Right renal cortex interstitium (tissue), 3 donors: ENCODE measurements at regions not wholly inside any gene's neighbourhood (a gene's known extent, or its start where the extent isn't known, plus 50 kb on each side); places are given as distances from the start of the nearest gene placed in this dataset.
A peak's percentile ranks its signal among the peaks of the same experiment; 100 is the strongest.

Source experiments
- DNase-seq, 3 donors: peaks; one replicate each; pipeline ENCODE4 v3.0.0-alpha.2; 2013; ENCODE audit warnings: low read depth in 3 of 3, low spot score in 2 of 3

DNA sequence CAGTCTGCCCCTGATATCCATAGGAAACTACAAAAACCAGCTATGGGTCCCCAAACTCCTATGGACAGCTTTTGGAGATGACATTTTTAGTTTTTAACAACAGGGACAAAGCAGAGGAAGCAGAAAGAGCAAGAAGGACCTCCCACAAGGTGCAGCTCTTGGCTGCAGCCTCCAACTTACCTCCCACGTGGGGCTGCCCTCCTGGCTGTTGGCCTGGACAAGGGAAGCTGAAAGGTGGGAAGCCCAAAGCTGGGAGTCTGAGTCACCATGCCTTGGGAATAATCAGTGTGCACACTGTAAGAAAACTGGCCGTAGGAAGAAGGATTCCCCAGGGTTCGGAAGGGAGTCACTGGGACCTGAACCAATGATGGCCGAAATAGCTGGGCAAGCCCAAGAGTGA lies 51.8 kb upstream of the PAX1 start:
- DNase-seq, result no peak

DNA sequence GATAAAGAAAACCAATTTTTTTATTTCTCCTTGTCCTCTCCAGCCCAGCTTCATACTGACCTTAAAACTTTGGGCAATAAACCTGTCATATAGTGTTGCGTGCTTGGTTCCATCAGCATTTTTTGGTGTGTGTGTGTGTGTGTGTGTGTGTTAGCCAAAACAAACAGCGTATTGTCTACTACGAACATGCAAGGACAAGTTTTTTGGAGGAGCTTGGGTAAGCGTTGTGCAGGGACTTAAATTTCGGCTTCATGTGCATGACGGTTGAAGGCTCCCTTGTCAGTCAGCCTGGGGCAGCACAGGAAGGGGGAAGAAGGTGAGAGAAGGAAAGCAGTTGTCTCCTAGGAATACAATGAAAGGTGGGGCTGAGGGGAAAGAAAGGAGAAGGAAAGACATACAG lies 62.0 kb upstream of the PAX1 start:
- DNase-seq, result no peak

DNA sequence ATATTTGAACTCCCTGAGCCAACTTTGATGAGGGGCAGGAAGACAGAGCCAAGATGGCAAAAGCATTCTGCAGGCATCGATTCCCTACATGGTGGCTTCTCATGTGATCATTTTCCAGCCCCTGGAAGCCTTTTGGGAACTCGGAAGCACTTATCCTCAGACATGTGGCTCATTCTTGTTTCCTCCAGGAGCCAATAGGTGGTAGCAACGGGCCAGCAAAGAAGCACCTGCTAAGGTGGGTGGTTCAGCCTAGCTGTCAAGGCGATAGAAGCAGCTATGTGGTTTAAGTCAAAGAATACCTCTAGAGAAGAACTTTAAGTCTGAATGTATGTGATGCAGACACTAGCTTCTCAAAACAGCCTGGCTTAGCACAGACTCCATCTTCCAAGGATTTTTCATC lies 64.9 kb upstream of the PAX1 start:
- peak in 1 of 3 donors; percentile 27 for DNase-seq

DNA sequence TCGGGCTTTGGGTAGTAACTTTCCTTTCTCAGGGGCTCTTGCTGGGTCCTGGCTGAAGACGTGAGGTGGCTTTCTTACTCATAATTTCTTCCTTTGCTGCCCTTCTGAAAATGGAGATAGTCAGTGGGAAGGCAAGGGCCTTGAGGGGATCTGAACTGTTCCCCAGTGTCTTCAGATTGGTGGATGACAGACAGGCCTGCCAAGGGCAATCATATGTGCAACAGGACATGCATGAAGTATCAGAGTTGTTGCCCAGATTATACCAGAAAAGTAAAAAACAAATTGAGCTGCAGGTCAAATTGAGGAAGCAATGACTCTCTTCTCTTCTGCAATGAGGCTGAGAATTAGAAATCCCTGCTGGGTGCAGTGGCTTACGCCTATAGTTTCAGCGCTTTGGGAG lies 71.6 kb upstream of the PAX1 start:
- DNase-seq, result no peak

DNA sequence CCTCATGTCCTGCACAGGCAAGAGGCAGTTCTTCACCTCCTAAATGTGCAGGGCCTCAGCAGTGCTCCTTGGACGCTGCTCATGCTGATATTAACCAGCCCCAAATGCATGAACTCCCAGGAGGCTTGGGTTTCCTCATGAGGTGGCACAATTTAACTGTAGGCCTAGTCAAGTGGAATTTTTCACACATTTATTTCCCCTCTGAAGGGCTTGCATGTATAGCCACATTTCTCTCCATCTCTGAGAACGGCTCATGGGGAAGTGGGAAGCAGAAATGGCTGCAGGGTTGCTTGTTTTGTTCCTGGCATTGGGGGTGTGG lies 72.8 kb upstream of the PAX1 start:
- DNase-seq, result no peak

DNA sequence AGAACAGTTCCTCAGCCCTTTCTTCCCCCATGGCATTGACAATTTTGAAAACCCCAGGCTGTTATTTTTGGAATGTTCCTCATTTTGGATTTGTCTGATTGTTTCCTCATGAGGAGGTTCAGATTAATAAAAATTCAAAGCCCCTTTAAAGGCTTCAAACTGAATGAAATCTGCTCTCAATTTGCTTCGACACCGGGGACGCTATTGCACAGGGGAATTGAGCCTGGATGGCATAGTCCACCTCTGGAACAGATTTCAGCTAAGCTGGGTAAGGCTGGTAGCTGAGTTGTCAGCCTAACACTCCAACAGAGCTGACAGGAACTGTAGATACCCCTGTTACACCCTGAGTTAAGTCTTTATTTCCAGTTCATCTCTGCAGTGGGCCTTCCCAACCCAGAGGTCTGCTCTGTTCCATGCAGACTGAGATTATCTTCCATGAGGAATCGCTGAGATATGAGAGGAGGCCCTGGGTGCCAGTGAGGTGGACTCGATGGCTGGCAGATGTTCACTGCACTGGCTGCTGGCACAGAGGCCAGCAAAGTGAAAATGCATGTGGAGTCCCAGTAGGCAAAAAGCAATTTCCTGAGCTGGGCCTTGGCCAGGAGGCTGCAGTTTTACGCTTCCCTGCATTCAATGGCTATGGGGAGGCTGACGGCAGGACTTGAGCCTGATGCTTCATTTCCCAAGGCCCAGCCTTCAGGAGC lies 73.3 kb upstream of the PAX1 start:
- no peak for DNase-seq

DNA sequence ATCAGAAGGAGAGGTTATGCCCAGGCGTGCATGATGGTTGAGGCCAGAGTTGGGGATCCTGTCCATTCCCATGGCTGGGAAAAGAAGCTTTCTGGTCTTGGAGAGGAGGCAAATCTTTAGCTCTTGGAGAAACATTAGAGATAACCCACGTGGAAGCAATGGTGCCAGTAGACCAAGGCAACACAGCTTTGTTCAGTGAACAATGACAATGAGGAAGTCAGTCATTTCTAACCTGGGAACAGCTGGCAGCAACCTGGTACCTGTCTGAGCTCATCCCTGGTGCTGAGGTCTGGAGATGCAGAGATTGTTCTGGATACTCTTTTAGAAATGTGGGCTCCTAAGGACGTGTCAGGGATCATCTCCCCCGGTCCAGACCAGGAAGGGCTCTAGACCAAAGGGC lies 76.7 kb upstream of the PAX1 start:
- DNase-seq, result no peak

DNA sequence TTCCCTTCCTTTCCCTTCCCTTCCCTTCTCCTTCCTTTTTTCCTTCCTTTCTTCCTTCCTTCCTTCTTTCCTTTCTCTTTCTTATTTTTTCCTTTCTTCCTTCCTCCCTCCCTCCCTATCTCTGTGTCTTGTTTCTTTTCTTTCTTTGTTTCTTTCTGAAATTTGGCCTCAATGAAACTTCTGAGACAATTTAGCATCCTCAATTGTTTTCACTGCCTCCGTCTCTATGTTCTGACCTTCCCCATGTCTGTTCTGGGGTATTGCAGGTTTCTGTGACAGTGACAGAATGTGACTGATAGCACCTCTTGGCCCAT lies 81.7 kb upstream of the PAX1 start:
- no peak for DNase-seq

DNA sequence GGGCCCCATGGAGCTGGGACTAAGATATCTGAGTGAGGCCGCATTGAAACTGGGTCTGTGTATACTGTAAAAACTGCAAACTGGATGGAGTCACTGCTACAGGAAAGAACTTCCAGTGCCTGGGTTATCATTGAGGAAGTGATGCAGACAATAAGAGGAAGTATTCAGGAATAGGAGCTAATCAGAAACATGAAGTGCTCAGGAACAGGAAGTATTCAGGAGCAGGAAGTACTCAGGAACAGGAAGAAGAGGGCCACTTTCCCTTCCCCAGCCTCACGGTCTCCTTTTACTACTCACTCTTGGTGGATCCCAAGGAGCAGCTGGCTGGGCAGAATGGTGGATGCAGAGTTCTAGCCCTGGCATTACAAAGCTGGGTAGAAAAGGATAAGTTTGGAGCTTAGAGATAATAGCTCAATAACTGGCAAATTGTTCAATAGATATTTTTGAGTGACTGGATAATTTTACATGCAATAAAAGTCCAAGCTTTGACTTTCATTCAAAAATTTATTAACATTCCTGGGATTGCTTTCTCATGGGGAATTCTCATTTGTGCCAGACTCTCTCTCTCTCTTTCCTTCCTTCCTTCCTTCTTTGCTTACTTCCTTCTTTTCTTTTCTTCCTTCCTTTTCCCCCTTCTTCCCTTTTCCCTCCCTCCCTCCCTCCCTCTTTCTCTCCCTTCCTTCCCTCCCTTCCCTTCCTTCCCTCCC lies 82.2 kb upstream of the PAX1 start:
- no peak for DNase-seq

DNA sequence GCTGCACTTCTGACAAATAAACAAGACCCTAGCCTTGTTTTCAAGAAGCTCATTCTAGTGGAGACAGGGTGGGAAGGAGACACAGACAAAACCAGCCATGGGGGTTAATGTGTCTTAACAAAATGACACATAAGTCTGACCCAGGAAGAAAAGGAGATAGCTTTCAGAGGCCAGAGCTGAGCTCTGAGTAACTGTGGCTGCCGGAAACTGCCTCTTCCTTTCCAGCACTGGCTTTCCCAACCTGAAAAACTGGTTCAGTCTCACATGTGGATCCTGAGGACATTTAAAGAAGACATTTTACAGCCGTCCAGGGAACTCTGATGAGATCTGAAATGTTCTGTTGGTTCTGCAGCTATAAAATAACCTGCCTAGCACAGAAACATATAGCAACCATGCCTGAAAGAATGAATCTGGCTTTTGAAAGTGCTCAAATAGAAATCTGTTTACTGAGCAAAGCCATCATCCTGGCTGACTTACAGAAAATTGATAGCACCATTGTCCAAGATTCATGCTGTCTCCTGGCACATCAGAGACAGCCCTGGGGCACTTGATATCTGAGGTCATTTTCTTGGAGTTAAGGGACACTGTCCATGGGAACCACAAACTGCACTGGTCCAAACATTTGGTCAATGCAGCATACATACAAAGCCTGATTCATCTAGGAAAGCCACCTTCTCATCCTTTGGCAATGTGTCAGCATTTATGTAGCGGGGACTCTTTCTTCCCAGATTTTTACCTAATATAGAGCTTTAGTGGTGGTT lies 83.2 kb upstream of the PAX1 start:
- DNase-seq, result no peak

DNA sequence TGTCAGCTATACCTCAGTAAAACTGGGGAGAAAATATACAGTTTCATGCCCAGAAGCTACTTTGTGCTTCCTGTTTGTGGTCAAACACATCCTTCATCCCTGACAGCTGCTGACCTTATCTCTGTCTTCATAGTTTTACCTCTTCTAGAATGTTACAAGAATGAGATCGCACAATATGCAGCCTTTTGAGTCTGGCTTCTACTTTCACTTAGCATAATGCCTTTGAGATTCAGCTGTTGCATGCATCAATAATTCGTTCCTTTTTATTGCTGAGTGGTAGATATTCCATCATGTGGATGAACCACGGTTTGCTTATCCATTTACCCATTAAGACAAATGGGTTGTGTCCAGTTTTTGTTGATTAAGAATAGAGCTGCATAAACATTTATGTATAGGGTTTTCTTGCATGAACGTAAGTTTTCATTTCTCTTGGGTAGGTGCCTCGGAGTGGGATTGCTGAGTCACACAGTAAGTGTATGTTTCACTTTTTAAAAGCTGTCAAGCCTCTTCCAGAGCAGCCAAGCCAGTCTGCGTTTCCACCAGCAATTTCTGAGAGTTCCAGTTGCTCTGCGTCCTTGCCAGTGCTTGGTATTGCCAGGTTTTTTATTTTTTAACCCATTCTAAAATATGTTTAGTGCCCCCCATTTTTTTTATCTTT lies 86.6 kb upstream of the PAX1 start:
- no peak for DNase-seq

DNA sequence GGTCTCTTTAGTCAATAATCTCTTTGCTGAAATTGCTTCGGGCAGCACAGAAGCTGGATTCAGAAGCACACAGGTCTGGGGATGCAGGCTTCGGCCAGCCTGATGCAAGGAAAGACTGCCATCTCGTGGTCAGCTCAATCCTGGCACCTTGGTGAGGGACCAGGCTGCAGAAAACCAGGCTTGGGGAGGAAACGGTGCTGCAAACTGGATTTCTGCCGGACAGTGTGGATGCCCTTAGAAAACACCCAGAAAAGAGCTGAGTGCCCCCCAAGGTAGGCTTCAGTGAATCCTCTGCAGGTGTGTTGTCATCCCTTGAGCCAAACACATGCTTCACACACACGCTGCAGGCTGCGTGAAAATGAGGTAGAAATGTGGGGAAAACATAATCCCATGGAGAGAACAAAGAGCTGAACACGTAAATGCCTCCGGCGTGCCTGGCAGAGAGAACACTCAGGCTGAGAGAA lies 89.8 kb upstream of the PAX1 start:
- peak; percentile 23 to 39 (median 37) for DNase-seq

DNA sequence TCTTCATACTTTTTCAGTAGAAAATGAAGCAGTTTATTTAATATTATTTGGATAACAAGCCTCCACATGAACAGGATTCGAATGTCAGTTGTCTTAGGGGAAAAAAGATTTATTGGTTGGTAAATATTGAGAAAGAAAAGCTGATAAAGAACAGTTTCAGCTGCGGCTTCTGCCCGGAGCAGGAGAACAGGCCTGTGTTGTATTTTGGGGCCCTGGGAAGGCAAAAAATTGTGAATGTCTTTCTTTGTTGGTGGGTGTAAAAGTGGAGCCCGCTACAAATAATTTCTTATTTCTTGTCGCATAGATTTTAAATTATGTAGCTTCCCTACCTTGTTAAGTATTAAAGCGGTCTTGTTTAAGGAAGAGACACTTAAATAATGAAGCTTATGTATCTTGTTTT lies 90.5 kb upstream of the PAX1 start:
- DNase-seq, result no peak

DNA sequence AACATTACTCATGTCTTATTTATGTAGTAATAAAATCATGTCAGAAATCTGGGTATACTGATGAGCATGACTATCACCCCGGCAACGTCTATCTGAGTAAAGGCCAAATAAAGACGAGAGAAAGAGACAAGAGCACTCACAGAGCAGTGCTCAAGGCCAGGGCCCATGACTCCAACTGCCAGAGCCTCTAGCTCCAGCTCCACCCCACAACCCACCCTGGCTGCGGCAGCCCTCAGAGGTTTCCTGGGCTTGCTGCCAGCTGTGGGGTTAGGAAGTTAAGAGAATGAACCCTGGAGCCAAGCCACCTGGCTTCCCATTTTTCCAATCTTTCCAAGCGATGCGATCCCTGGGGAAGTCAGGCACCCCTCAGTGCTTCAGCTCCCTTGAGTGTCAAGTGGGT lies 92.0 kb upstream of the PAX1 start:
- DNase-seq, result peak in 1 of 3 donors; percentile 10

DNA sequence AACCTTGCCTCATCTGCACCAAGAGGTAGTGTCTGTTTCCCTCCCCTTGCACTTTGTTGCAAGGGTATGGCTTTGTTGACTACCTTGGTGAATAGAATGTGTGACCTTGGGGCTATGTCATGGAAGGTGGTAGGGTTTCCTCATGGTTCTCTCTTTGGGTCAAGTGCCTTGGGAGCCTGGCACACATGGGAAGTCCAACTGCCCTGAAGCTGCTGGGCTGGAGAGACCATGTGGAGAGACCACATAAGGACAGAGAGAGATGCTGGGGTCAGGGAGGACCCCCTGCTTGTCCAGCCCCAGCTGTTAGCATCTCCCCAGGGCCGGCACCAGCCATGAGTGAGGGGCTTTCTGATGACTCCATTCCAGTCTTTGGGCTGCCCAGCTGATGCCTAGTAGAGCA lies 95.5 kb upstream of the PAX1 start:
- DNase-seq, result no peak

DNA sequence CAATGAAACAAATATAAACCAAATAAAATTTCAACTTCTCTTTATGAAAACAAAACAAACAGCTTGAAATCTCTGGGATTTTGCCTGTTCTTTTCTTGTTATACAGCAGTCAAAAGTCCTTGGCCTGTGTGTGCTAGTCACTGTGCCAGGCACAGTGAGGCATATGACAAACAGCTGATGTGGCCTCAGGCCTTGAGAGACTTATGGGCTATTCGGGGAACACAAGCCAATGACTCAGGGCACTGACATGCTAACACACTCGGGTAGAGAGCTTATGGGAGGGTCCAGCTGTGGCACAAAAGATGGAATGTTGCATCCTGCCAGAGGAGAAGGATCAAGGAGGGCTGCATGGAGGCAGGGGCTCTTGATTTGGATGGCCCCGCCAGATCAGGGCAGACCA lies 95.4 kb upstream of the NKX2-2 start:
- no peak for DNase-seq

DNA sequence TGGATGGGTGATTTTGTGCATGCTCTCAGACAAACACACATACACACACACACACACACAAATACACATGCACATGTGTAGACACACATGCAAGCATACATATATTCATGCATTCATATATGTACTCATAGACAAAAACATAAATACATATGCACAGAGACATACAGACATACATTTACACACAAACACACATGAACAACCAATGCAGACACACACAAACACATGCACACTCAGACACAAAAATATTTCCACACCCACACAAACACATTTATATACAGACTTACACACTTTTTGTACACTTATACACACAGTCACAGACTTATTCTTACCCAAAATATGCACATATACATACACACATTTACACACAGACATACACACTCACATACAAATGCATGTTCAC lies 94.9 kb upstream of the NKX2-2 start:
- DNase-seq, result no peak

DNA sequence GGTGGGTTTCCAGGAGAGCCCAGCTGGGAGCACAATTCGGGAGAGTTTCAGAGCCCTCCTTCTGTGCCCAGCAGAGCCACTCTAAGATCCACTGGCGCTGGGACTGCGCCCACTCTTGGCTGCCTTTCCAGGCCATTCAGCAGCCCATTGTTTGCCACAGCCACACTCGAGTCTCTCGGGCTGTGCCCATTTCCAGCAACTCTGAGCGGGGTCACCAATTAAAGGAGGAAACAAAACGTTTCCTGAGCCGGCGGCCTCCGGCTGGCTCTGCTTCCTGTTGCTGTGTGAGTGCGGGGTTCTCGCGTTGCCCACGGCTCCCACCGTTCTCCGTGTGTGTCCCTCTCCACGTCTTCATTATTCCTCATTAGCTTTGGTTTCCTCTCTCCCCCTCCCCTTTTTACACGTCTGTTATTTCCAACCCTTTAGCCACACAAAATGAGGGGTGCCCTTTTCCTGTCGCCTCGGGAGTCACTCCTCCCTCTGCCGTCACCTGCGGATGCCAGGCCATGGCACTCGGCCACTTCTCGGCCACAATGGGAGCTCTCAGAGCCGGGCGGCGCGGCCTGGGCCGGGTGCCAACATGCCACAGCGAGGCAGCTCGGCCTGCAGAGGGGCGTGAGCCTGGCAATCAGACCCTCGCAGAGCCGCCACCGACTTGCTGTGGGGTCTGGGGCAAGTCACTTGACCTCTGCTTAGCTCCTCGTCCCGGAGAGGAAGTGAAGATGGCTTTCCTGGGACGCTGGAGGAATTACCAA lies 94.3 kb upstream of the NKX2-2 start:
- DNase-seq, result no peak

DNA sequence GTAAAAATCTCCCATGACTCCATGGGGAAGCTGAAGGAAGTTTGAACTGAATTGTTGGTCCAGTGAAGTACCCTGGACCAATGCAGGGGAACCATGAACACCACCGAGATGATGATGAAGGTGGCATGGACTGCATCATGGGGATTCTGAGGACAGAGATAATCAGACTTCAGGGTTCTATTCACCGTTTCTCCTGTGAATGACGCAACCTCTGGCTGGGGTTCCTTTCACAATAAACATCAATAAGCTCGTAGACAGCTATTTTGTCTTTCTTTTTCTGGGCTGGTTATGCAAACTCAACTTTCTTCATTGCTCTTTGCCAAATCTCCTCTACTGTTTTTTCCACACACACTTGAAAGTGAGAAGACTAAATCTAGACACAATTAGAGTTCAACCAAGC lies 87.9 kb upstream of the NKX2-2 start:
- DNase-seq, result no peak

DNA sequence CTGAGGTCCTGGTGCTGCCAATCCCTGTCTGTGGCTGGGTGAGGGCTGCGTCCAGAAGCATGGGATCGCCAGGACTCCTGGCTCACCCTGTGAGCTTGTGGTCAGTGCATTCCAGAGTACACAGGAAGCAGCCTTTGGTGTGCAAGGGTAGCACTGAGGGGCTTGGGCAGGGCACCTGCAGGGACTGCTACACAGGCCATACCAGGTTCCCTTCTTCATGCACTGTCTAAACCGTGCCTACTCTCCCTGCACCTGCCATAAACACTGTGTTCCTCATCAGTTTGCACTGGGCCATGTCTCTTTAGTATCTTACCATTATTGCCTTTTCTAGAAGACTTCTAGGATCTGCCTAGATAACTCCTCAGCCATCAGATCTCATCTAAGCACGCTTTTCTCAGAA lies 72.8 kb upstream of the NKX2-2 start:
- no peak for DNase-seq
